Esophagus squamous epithelium (tissue), 5 donors: ENCODE measurements at regions not wholly inside any gene's neighbourhood (a gene's known extent, or its start where the extent isn't known, plus 50 kb on each side); places are given as distances from the start of the nearest gene placed in this dataset.

Experiments used
- DNase-seq: peaks from one replicate; lab custom pipeline; 2025; lab: John Stamatoyannopoulos, UW
- H3K27ac ChIP-seq, 4 donors: fragments of 200-600 bp; sonication (generic); one replicate each; pipeline ENCODE4 v1.5.1; 2016 to 2019; ENCODE audit warnings: mild to moderate bottlenecking in 1 of 4
- H3K27me3 ChIP-seq, 4 donors: fragments of 200-600 bp; sonication (generic); 1 replicate in 3 of 4; 2 replicates in 1 of 4; pipeline versions ENCODE4 v1.5.1 to v1.6.0; 2017 to 2021; ENCODE audit warnings: antibody characterized with exemption in 1 of 4
- H3K36me3 ChIP-seq, 3 donors: fragments of 200-600 bp; sonication (generic); one replicate each; pipeline ENCODE4 v1.5.1; 2016 to 2019
- H3K4me1 ChIP-seq, 3 donors: fragments of 200-600 bp; sonication (generic); one replicate each; pipeline ENCODE4 v1.5.1; 2017 to 2019
- H3K4me3 ChIP-seq, 4 donors: fragments of 200-600 bp; sonication (generic); 1 replicate in 3 of 4; 2 replicates in 1 of 4; pipeline ENCODE4 v1.5.1; 2016 to 2019; ENCODE audit warnings: mild to moderate bottlenecking in 2 of 4, moderate library complexity in 1 of 4
- H3K9me3 ChIP-seq, 3 donors: fragments of 200-600 bp; sonication (generic); one replicate each; pipeline ENCODE4 v1.5.1; 2016 to 2019
- CTCF ChIP-seq, 6 experiments: fragments of 450-650 bp in 4 of 6; fragments of 200-600 bp in 2 of 6; sonication (generic) in 2 of 6; IDR thresholded peaks; one replicate each; pipeline ENCODE4 v1.5.1; 2016 to 2019; ENCODE audit warnings: antibody characterized with exemption in 6 of 6, mild to moderate bottlenecking in 4 of 6, moderate library complexity in 4 of 6
- POLR2A ChIP-seq, 4 donors: fragments of 450-650 bp; IDR thresholded peaks; one replicate each; pipeline ENCODE4 v1.6.1; 2017; ENCODE audit warnings: antibody characterized with exemption in 4 of 4, mild to moderate bottlenecking in 4 of 4, moderate library complexity in 3 of 4
- WGBS, 2 donors: methylation state at CpG; one replicate each; pipeline ENCODE4 v1.1.5; 2018; 5-methylcytosine and 5-hydroxymethylcytosine counted together
- intact Hi-C: fragments of 100-400 bp; cut with DNase I; formaldehyde crosslinking; loops from one replicate; pipeline ENCODE4 v1.15.0; 2022
- donor health status: DM: yes; HTN: yes; CAD: no.

- H3K27ac ChIP-seq, result no peak overlapping the region
- 100% methylated on average over 1 of the region's 1 CpG; no CpG with 5 or more reads in 1 of the 2 donors for WGBS, 2 donors
- H3K27me3 ChIP-seq, result peaks cover 0 to 5% (median 0%) of the 10 kb centered on the region in 4 donors
- intact Hi-C loops, result no loop called here
- no peaks in the 10 kb centered on the region for H3K36me3 ChIP-seq
- no peaks in the 10 kb centered on the region for H3K4me1 ChIP-seq
- TF ChIP-seq CTCF (IDR thresholded peaks at IDR 0.05) (no peak), POLR2A (IDR thresholded peaks at IDR 0.05) (no peak)
- DNase-seq, result no peak
- no peak overlapping the region for H3K4me3 ChIP-seq
- no peaks in the 10 kb centered on the region for H3K9me3 ChIP-seq
Measured at GRCh38 chr15:48031466-48031865, 89.3 kb upstream of the SLC24A5 start.

GRCh38 chr15:48031973-48032372 lies 88.8 kb upstream of the SLC24A5 start:
- Histone ChIP-seq H3K4me1 (no peaks in the 10 kb centered on the region), H3K36me3 (no peaks in the 10 kb centered on the region), H3K27me3 (peaks cover 0 to 5% (median 0%) of the 10 kb centered on the region in 4 donors), H3K4me3 (no peak overlapping the region), H3K9me3 (no peaks in the 10 kb centered on the region), H3K27ac (no peak overlapping the region)
- no peak for TF ChIP-seq CTCF (IDR thresholded peaks at IDR 0.05)
- TF ChIP-seq POLR2A (IDR thresholded peaks at IDR 0.05), result no peak
- intact Hi-C loops, result no loop called here
- WGBS, 2 donors, result 75 to 80% methylated on average over 6 of the region's 6 CpGs
- DNase-seq, result no peak

- DNase-seq, result no peak
- 55 to 64% methylated on average over 2 of the region's 2 CpGs for WGBS, 2 donors
- no peak for TF ChIP-seq CTCF (IDR thresholded peaks at IDR 0.05)
- no peak for TF ChIP-seq POLR2A (IDR thresholded peaks at IDR 0.05)
Measured at GRCh38 chr15:48032911-48033310, 87.9 kb upstream of the SLC24A5 start.

GRCh38 chr15:48038221-48038620 lies 82.6 kb upstream of the SLC24A5 start:
- Histone ChIP-seq H3K27ac (no peak overlapping the region), H3K9me3 (no peaks in the 10 kb centered on the region), H3K36me3 (no peaks in the 10 kb centered on the region), H3K4me1 (no peaks in the 10 kb centered on the region), H3K27me3 (no peaks in the 10 kb centered on the region), H3K4me3 (no peak overlapping the region)
- intact Hi-C loops, result no loop called here
- WGBS, 2 donors, result 75 to 78% methylated on average over 2 of the region's 2 CpGs
- no peak for TF ChIP-seq POLR2A (IDR thresholded peaks at IDR 0.05)
- TF ChIP-seq CTCF (IDR thresholded peaks at IDR 0.05), result no peak
- no peak for DNase-seq

More at GRCh38 chr15:48032911-48033310, 87.9 kb upstream of the SLC24A5 start:
- intact Hi-C loops, result no loop called here
- Histone ChIP-seq H3K4me1 (no peaks in the 10 kb centered on the region), H3K27me3 (peaks cover 0 to 5% (median 0%) of the 10 kb centered on the region in 4 donors), H3K4me3 (no peak overlapping the region), H3K36me3 (no peaks in the 10 kb centered on the region), H3K9me3 (no peaks in the 10 kb centered on the region), H3K27ac (no peak overlapping the region)

- H3K27ac ChIP-seq, result no peak overlapping the region
- WGBS, 2 donors, result 32 to 37% methylated on average over 6 of the region's 6 CpGs
- no peaks in the 10 kb centered on the region for H3K4me1 ChIP-seq
- H3K27me3 ChIP-seq, result no peaks in the 10 kb centered on the region
- H3K36me3 ChIP-seq, result no peaks in the 10 kb centered on the region
- no peak overlapping the region for H3K4me3 ChIP-seq
- no peak for DNase-seq
- no peak for TF ChIP-seq POLR2A (IDR thresholded peaks at IDR 0.05)
- no peak for TF ChIP-seq CTCF (IDR thresholded peaks at IDR 0.05)
- H3K9me3 ChIP-seq, result no peaks in the 10 kb centered on the region
- intact Hi-C loops, result no loop called here
Measured at GRCh38 chr15:48040166-48040817, 80.5 kb upstream of the SLC24A5 start.
